Liver (tissue), 8 donors: ENCODE measurements at regions not wholly inside any gene's neighbourhood (a gene's known extent, or its start where the extent isn't known, plus 50 kb on each side); places are given as distances from the start of the nearest gene placed in this dataset.

Source experiments
- DNase-seq: peaks from one replicate; pipeline ENCODE4 v3.0.0-alpha.2; 2017; ENCODE audit warnings: low spot score
- H3K27ac ChIP-seq, 2 donors: one replicate each; pipeline ENCODE4 v1.7.0; 2013; ENCODE audit warnings: inconsistent platforms in 2 of 2, low read length in 2 of 2, control low read depth in 1 of 2, low read depth in 1 of 2, mild to moderate bottlenecking in 1 of 2
- H3K27me3 ChIP-seq, 4 donors: one replicate each; pipeline versions ENCODE4 v1.6.1 to v1.7.0; 2013; ENCODE audit warnings: low read length in 3 of 4, inconsistent platforms in 1 of 4, mild to moderate bottlenecking in 1 of 4, moderate library complexity in 1 of 4; ENCODE audit not compliant: control insufficient read depth in 4 of 4, insufficient read depth in 4 of 4
- H3K36me3 ChIP-seq, 4 donors: one replicate each; pipeline versions ENCODE4 v1.6.1 to v1.7.0; 2013; ENCODE audit warnings: low read length in 3 of 4, mild to moderate bottlenecking in 3 of 4, low read depth in 1 of 4, moderate library complexity in 1 of 4; ENCODE audit not compliant: control insufficient read depth in 4 of 4, insufficient read depth in 3 of 4
- H3K4me1 ChIP-seq, 4 donors: one replicate each; pipeline versions ENCODE4 v1.6.1 to v1.7.0; 2013; ENCODE audit warnings: low read length in 3 of 4, mild to moderate bottlenecking in 3 of 4, moderate library complexity in 1 of 4; ENCODE audit not compliant: control insufficient read depth in 4 of 4, insufficient read depth in 4 of 4
- H3K4me3 ChIP-seq, 3 donors: one replicate each; pipeline versions ENCODE4 v1.6.1 to v1.7.0; 2013; ENCODE audit warnings: low read length in 3 of 3, control low read depth in 1 of 3, low read depth in 1 of 3, mild to moderate bottlenecking in 1 of 3
- H3K9ac ChIP-seq, 2 donors: one replicate each; pipeline ENCODE4 v1.7.0; 2013; ENCODE audit warnings: low read length in 2 of 2, mild to moderate bottlenecking in 2 of 2, moderate library complexity in 2 of 2, control low read depth in 1 of 2, low read depth in 1 of 2
- H3K9me3 ChIP-seq, 4 donors: one replicate each; pipeline versions ENCODE4 v1.6.1 to v1.7.0; 2013; ENCODE audit warnings: low read length in 3 of 4; ENCODE audit not compliant: control insufficient read depth in 4 of 4
- ATF3 ChIP-seq: IDR thresholded peaks from 2 replicates; pipeline ENCODE4 v1.6.1; 2016; ENCODE audit warnings: antibody characterized with exemption
- EGR1 ChIP-seq, 2 donors: IDR thresholded peaks; 2 replicates each; pipeline ENCODE4 v1.6.1; 2016 to 2018; ENCODE audit warnings: antibody characterized with exemption in 2 of 2, low read depth in 2 of 2
- FOXA2 ChIP-seq: IDR thresholded peaks from 2 replicates; pipeline ENCODE4 v1.6.1; 2016; ENCODE audit warnings: antibody characterized with exemption
- GABPA ChIP-seq, 2 donors: IDR thresholded peaks in 1 of 2; conservative IDR thresholded peaks in 1 of 2; 2 replicates each; pipeline ENCODE4 v1.6.1; 2016; ENCODE audit warnings: antibody characterized with exemption in 2 of 2, mild to moderate bottlenecking in 1 of 2, moderate library complexity in 1 of 2
- HNF4A ChIP-seq, 2 donors: conservative IDR thresholded peaks; 2 replicates each; pipeline ENCODE4 v1.6.1; 2016; ENCODE audit warnings: antibody characterized with exemption in 2 of 2, mild to moderate bottlenecking in 2 of 2
- JUND ChIP-seq, 2 donors: IDR thresholded peaks; 2 replicates each; pipeline ENCODE4 v1.6.1; 2016; ENCODE audit warnings: antibody characterized with exemption in 2 of 2
- MAX ChIP-seq: IDR thresholded peaks from 2 replicates; pipeline ENCODE4 v1.6.1; 2016; ENCODE audit warnings: antibody characterized with exemption
- NR2F2 ChIP-seq: IDR thresholded peaks from 2 replicates; pipeline ENCODE4 v1.6.1; 2016; ENCODE audit warnings: antibody characterized with exemption
- REST ChIP-seq: IDR thresholded peaks from 2 replicates; pipeline ENCODE4 v1.6.1; 2016; ENCODE audit warnings: antibody characterized with exemption, mild to moderate bottlenecking
- RXRA ChIP-seq, 2 donors: IDR thresholded peaks; 2 replicates each; pipeline ENCODE4 v1.6.1; 2017 to 2018; ENCODE audit warnings: antibody characterized with exemption in 2 of 2, mild to moderate bottlenecking in 1 of 2
- SP1 ChIP-seq: IDR thresholded peaks from 2 replicates; pipeline ENCODE4 v1.6.1; 2018; ENCODE audit warnings: antibody characterized with exemption, mild to moderate bottlenecking
- TAF1 ChIP-seq: conservative IDR thresholded peaks from 2 replicates; pipeline ENCODE4 v1.6.1; 2016; ENCODE audit warnings: antibody characterized with exemption, mild to moderate bottlenecking
- YY1 ChIP-seq: IDR thresholded peaks from 2 replicates; pipeline ENCODE4 v1.6.1; 2016; ENCODE audit warnings: antibody characterized with exemption, mild to moderate bottlenecking
- ZBTB33 ChIP-seq: IDR thresholded peaks from 2 replicates; pipeline ENCODE4 v1.6.1; 2016; ENCODE audit warnings: antibody characterized with exemption
- WGBS: extraction: QIAGEN DNeasy Blood & Tissue Kit; methylation state at CpG from one replicate; pipeline ENCODE4 v1.1.7; 2013; 5-methylcytosine and 5-hydroxymethylcytosine counted together
- TF ChIP-seq, protein P1 (sequence below): fragments of 150-350 bp; IDR thresholded peaks from 2 replicates; pipeline ENCODE4 v1.5.1; 2017; ENCODE audit warnings: improper control_type of control experiment, low read depth, low read length; ENCODE audit not compliant: missing input control
- donor health status: healthy.
- donor health status: healthy.
- donor health status: healthy.
- donor health status: healthy.
- donor health status: healthy.

DNA sequence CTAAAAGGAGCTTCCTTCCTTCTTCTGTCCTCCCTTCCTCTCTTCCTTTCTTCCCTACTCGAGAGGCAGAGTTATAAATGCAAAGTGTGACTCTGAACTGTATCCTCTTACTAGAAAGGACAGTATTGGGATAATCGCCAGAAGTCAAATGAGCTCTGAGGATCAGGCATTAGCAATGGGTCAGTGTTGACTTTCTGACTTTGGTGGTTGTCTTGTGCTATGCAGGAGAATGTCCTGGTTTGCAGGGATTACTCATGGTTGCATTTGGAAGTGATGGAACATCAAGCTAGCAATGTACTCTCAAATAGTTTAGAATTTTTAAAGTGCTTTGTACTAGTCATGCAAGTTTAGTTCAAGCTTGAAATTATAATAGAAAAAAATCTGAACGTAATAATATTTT lies 115.6 kb downstream of the TXNL1 start (continued):
- TF ChIP-seq TAF1, result no peak

DNA sequence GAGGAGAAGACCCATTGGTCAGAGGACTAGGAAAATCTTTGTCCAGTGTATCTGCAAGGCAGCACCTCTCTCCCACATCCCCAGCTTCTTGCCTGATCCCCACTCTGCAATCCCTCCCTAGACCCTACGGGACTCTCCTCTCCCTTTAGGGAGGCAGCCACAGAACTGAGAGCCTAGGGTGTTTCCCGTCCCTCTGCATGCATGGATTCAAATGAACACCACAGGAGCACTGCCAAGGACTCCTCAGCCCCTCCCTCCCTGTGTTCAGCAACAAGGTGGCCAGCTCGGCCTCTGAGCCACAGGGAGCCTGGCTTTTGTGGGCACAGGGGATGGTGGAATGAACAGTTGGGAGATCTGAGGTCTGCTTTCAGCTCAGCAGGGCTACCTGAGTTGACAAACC lies 117.1 kb downstream of the TXNL1 start:
- Histone ChIP-seq H3K4me3 (no peak overlapping the region), H3K9ac (no peak overlapping the region), H3K4me1 (no peaks in the 10 kb centered on the region), H3K27me3 (no peaks in the 10 kb centered on the region), H3K27ac (no peak overlapping the region), H3K36me3 (no peaks in the 10 kb centered on the region), H3K9me3 (no peaks in the 10 kb centered on the region)
- no peak for TF ChIP-seq FOXA2
- no peak for TF ChIP-seq REST
- TF ChIP-seq TAF1, result no peak
- TF ChIP-seq HNF4A (conservative IDR thresholded peaks at IDR 0.05), result no peak
- no peak for TF ChIP-seq EGR1 (IDR thresholded peaks at IDR 0.05; ENCODE audit: low read depth in 2 of 2)
- TF ChIP-seq, protein P1, sequence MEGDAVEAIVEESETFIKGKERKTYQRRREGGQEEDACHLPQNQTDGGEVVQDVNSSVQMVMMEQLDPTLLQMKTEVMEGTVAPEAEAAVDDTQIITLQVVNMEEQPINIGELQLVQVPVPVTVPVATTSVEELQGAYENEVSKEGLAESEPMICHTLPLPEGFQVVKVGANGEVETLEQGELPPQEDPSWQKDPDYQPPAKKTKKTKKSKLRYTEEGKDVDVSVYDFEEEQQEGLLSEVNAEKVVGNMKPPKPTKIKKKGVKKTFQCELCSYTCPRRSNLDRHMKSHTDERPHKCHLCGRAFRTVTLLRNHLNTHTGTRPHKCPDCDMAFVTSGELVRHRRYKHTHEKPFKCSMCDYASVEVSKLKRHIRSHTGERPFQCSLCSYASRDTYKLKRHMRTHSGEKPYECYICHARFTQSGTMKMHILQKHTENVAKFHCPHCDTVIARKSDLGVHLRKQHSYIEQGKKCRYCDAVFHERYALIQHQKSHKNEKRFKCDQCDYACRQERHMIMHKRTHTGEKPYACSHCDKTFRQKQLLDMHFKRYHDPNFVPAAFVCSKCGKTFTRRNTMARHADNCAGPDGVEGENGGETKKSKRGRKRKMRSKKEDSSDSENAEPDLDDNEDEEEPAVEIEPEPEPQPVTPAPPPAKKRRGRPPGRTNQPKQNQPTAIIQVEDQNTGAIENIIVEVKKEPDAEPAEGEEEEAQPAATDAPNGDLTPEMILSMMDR, result no peak
- no peak for TF ChIP-seq JUND (IDR thresholded peaks at IDR 0.05)
- no peak for TF ChIP-seq NR2F2
- TF ChIP-seq MAX, result no peak
- TF ChIP-seq YY1, result no peak
- no peak for TF ChIP-seq ZBTB33
- DNase-seq, result no peak
- 91% methylated on average over 3 of the region's 3 CpGs for WGBS

- Histone ChIP-seq H3K9me3 (no peaks in the 10 kb centered on the region), H3K27me3 (no peaks in the 10 kb centered on the region), H3K9ac (no peak overlapping the region), H3K4me1 (no peaks in the 10 kb centered on the region), H3K4me3 (no peak overlapping the region), H3K36me3 (no peaks in the 10 kb centered on the region), H3K27ac (no peak overlapping the region)
- no peak for TF ChIP-seq YY1
- TF ChIP-seq NR2F2, result no peak
- TF ChIP-seq SP1, result no peak
- TF ChIP-seq ATF3, result no peak
- TF ChIP-seq RXRA (IDR thresholded peaks at IDR 0.05), result no peak
- TF ChIP-seq, protein P1, result no peak
- TF ChIP-seq TAF1, result no peak
- no peak for TF ChIP-seq GABPA (IDR thresholded peaks at IDR 0.05 in 1 of 2, conservative IDR thresholded peaks at IDR 0.05 in 1 of 2)
- TF ChIP-seq HNF4A (conservative IDR thresholded peaks at IDR 0.05), result no peak
- no peak for TF ChIP-seq REST
- TF ChIP-seq EGR1 (IDR thresholded peaks at IDR 0.05; ENCODE audit: low read depth in 2 of 2), result no peak
- WGBS, result 95% methylated on average over 9 of the region's 9 CpGs
- no peak for DNase-seq
Observed at GRCh38 chr18:56517761-56518160, 120.6 kb downstream of the TXNL1 start.
